Stimulated activated CD4-positive, alpha-beta T cell treated with anti-CD3 and anti-CD28 coated beads, Interleukin-12 subunit alpha, Interleukin-12 subunit beta, amount 100 ng/mL, for 48 hours (primary cell): ENCODE measurements at regions not wholly inside any gene's neighbourhood (a gene's known extent, or its start where the extent isn't known, plus 50 kb on each side); places are given as distances from the start of the nearest gene placed in this dataset.

Experiments
- DNase-seq, 3 donors: peaks; one replicate each; pipeline ENCODE4 v3.0.0-alpha.2; 2020; ENCODE audit warnings: low read depth in 2 of 3, low spot score in 1 of 3

DNA sequence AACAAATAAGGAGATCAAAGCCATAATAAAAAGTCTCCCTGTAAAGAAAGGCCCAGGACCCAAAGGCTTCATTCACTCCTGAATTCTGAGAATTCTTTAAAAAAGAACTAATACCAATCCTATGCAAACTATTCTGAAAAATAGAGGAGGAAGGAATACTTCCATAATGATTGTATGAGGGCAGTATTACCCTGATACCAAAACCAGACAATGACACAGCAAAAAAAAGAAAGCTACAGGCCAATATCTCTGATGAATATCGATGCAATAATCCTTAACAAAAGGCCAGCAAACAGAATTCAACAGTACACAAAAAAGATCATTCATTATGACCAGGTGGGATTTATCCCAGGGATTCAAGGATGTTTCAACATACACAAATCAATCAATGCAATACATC is 457.8 kb upstream of the FBXO33 start:
- no peak for DNase-seq

DNA sequence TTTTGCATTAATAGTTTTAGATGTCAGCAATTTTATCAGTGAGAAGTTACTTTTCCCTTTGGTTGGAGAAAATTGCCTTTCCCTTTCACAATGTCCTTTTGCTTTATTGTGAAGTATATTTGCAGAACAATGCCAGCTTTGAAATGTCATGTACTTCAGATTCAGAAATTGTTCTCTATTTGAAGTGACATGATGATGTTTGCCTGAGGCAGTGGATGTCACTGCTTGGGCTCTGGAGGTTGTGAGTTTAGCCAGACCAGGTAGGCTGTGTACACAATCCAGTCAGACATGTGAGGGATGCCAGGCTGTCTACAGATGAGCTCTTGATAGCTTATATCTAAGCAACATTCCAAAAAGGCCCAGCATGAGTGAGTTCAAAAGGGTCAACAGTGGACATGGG is 451.9 kb upstream of the FBXO33 start:
- no peak for DNase-seq

DNA sequence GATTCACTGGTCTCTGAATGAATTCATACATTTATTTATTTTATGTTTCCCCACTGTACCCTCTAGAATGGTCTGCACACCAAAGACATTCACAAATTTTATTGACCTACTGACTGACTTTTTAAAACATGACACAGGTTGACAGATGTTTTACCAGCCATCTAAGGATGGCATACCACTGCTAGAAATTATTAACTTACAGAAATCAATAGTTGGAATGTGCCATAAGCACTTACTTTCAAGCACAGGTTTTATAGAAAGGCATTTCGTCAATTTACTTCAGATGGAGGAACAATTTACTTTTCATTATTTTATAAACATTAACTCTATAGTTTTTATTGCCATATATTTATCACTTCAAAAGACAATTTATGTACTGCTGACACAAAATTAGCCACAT is 448.7 kb upstream of the FBXO33 start:
- DNase-seq: no peak

DNA sequence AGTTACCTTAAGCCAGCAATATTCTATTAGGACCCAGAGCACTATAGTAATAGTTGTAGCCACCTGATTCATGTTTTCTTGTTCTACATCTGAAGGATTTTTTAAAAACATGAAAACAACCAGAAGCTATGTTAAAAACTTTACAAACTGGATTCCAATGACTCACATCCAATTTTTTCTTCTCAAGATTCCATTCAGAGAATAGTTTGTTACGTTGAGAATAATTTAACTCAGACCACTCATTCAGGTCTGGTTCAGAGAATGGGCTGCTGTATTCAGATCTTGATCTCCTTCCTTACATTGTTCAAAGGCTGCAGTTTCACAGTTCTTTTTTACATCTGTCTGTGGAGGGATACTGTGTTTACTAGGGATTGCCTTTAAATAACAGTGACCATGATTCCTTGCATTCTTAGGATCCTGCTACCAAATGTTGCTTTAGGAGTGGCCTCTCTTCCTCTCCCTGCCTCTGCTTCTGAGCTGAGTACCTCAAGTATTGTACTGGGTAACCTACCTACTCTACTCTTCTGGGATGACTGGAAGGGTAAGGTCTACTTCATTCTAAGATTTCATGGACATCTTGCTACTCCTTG is 448.0 kb upstream of the FBXO33 start:
- no peak for DNase-seq

DNA sequence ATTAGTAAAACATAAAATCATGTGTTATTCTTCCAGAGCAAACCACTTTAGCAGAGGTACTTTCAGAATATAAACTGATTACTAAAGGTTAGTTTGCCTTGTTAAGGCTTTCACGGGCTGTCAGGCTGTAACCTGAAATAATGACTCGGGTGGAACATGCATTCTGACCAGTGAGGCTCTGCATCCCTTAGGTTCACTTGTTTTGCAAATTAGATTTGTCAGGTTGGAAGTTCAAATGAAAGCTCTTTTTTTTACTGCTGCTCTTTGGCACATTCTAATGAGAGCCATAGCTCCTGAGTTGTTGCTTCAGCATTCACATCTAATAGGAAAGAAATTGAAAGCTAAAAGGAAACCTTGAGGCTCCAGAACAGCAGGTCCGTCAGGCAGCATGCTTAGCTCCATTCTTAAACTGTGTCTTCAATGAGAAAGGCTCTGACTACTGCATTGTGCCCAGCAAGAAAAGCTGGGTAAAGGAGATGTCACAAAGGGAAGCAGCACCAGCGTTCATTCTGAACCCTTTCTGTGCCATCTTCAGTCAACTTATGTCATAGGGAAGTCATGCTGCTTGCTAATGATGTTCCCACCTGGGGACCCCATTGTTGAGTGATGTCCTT is 445.5 kb upstream of the FBXO33 start:
- no peak for DNase-seq

DNA sequence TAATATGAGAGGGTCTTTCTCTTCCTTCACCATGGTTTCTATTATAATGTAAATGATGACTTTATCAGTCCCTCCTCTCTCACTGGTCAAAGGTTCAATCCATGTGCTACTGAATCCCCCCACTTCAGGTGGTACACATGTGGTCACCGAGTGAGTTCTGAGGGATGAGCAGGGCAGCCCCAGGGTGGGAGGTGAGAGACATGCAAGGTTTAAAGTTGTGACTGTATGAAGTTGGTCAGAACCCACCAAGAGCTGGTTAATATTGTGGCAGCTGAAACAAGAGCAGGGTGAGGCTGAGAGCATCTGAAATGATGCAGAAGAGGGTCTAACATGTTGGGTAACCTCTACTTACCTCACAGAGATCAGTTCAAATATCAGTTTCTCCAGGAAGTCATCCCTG is 444.7 kb upstream of the FBXO33 start:
- no peak for DNase-seq

DNA sequence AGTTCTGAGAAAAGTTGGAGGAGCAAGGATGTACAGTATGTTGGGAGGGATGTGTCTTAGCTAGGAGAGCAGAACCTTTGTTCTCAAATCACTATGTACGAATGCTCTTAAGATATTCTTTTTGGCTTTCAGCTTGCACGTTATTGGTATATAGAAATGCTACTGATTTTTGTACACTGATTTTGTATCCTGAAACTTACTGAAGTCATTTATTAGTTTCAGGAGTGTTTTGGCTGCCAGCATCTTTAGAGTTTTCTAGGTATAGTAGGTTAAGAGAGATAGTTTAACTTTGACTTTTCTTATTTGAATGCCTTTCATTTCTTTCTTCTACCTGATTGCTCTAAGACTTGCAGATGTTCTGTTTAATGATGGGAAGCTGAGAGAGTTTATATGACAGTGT is 442.8 kb upstream of the FBXO33 start:
- DNase-seq: no peak

DNA sequence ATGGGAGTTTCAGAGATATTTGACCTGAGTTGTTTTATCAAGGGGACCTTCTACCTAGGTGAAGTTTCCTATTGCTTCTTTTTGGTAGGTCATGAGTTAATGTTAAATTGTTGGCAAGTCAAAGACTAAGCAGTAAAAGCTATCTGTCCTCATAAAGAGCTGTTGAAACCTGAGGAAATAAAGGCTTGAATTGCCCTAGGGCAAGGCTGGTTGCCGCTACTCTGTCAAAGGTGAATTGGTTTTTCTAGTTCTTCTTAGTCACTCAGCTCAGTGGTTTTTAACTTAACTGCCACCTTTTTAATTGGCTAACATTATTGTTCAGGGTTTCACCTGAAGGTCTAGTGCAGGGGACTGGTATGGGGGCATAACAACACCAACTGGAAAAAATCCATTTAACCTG is 441.6 kb upstream of the FBXO33 start:
- no peak for DNase-seq

DNA sequence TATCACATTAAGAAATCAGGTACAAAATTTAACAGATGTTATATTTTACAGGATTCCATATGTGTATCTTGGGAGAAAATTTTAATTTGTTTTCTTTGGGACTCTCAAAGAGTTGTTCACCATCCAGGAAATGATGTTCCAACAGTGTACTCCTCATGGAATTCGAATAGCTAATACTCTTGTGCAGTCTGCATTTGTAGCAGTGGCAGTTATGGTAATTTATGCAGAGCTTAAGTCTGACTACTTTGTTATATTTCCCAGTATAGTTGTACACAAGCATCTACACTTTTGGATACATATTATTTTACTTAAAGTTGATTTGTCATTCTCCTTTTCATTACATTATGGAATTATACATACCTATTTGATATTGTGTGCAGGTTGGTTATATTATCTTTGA is 436.7 kb upstream of the FBXO33 start:
- no peak for DNase-seq

DNA sequence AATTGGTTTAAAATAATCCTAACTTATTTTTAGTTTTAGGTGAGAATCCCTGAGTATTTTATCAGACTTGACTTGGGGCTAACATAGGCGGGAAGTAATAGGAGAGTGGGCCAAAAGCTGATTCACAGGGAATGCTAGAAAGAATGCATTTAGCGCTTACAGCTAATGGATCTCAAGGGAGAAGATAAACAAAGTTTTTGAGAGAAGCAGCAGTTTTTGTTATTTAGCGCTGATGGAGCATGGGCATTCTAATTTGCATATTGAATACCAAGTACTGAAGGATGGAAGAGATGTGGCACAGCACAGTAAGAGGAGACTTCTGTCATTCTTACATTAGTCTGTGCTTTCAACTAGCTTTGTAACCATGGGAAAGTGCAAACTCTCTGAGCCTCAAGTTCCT is 436.0 kb upstream of the FBXO33 start:
- no peak for DNase-seq

DNA sequence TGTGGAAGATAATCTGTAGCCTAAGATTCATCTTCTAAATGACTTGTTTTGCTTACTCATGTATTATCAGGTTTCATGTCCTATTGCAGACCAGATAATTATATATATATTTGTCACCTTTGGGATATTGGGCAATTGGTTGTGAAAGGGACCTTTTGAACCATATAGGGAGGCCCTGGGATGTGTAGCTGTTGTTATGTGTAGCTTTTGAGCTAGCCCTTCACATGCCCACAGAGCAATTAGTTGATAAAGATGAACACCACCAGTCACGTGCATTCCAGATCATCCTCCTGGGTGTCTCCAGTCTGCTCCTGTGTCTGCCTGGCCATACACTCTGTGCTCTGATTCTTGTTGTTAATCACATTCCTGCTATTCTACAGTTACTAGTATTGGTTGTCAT is 431.2 kb upstream of the FBXO33 start:
- DNase-seq: no peak

DNA sequence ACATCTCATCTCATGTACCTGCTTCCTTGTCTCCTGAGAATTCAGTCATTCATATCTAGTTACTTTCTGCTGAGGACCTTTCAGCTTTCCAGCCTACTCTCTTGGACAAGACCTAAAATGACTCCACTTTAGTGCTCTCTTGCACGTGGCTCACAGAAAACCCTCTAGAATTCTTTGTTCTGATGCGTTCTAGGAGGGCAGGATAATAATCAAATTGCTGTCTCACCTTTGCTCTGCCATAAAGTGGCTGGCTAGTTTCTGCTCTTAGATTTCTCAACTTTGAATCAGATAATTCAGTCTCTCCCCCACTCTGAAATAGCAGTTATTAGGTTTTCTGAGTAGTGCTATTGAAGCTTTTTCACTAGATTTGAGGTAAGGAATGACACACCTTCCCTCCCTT is 429.5 kb upstream of the FBXO33 start:
- no peak for DNase-seq

DNA sequence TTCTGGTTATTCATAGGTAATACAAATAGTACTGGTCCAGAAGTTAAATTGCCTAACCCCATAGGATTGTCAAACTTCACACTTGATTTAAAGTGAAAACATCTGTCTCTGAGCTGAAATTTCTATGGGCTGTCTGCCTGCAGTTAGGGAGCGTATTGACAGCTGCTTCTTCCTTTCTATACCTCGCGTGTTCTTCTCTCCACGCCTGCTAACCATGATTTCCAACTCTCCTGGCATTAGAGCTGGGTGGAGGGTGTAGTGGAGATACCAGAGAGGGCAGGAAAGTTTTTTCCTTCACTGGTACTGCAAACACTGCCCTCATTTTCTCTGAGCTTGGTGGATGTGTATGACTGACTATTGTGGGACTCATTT is 429.0 kb upstream of the FBXO33 start:
- DNase-seq: no peak

DNA sequence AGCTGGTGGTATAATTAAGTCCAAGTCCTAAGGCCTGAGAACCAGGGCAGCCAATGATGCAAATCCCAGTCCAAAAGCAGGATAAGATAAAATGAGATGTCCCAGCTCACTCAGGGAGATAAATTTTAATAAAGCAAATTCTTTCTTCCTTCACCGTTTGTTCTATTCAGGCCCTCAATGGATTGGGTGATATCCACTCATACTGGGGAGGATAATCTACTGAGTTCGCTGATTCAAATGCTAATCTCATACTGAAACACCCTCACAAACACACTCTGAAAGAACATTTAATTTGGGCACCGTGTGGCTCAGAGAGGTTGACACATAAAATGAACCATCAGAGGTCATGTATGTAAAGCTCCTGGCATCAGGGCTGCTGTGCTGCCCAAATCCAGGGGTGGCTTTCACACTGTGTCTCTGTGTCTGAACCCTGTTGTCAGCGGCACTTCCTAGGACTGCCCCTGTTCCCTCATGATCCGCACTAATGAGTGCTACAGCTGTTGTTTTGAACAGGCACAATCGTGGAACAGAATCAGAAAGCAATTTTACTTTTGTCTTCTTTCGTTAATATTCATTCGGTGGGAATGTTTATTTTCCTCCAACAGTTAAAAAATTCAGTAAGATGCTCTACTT is 428.5 kb upstream of the FBXO33 start:
- no peak for DNase-seq

DNA sequence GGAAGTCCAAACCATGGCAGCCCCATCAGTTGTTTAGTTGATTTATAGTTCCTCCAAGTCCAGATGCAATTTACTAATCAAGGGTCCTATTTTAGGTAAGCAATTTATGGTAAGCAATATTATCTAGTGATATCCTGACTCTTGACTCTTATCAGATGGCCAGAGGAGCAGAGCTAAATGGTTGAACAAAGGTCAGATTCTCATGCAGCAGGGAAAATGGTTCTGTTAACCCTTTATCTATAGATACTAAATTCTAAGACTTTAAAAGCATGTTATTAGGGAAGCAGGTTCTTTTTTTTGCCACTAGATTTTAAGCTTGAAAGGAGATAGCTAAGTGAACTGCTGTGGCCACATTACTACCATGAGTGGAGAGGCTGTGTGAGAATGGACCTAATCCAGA is 427.1 kb upstream of the FBXO33 start:
- no peak for DNase-seq

DNA sequence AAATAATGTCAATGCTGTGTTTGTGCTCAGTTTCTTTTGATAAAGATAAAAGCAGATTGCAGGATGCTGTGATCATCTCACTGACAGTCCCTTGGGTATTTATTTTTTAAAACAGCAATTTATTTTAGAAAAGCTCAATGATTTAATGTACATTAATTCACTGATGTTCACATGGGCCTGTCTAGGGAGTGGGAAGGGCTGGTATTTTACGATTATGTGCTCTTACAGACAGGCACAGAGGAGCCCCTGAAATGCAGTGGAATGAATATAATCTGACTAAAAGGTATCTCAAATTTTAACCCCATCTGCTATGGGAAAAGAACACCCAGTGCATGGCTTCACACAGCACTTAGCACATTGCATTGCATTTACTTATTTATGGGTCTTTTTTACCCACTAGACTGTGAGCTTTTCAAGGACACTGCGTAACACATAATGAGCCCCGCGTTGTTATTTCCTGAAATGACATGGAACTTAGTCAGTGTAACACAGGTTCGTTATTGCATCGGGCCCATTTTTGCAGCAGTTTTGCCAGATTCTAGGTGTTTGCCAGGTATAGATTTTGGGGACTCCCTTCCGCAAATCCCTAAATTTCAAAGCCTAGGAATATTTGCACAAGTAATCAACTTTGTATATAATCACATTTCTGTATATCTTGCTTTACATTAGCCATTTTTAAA is 425.3 kb upstream of the FBXO33 start:
- DNase-seq: no peak

DNA sequence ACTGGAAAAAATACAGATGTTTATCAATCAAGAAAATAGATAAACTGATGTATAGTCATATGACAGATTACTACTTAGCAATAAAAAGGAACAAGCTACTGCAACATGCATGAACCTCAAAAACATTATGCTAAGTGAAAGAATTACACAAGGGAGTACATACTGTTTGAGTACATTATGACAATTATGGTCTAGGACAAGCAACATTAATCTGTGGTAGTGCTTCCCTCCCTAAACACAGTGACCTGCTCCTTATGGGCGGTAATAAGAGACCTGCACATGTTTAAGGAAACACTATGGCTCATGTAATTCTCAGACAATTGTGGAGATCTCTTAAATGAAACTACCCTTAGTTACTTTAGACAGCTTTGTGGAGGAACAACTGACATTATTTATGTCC is 421.2 kb upstream of the FBXO33 start:
- DNase-seq: no peak

DNA sequence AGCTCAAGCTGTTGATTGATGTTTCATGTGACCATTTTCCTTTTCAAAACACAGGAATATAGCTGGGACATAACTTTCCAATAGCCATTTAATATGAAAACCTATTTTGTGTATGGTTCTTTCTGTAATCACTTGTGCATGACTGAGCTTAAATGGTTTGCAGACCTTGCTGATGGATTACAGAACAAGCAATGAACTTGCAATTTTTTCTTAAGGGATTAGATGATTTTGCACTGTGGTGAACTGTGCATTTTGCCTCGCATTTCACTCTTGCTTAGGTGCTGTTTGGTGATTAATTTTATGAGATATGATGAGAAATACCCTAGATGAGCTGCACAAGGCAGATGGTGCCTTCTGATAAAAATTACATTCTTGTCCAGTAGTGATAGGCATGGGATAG is 419.0 kb upstream of the FBXO33 start:
- DNase-seq: no peak

DNA sequence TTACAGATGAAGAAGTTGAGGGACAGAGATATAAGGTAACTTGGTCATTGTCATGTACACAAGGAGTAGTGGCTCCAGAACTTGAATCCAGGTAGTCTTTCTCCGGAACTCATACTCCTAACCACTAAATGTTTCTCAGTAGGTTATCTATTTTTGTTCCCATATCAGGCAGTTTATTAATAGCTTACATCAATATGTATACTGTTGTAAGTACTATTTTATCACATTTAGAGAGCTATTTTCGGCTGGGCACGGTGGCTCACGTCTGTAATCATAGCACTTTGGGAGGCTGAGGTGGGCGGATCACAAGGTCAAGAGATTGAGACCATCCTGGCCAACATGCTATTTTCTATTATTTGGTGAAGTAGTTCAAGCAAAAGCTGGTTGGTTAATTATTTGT is 415.6 kb upstream of the FBXO33 start:
- DNase-seq: no peak

DNA sequence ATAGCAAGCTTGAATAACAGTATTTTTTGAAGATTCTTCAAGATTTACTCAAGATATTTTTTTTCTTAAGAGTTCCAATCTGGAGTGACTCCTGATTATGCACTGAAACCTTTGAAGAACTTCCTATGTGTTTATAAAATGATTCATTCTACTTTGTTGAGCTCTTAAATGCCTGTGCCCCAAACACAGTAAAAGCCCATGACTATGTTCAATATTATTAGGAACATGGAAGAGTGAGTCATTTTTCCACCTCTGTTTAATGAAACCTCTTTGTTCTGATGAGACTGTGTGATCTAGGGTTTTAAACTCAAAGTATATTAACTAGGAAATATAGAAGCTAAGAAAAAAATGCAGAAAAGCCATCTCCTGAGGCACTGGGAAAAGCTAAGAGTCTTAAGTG is 415.0 kb upstream of the FBXO33 start:
- no peak for DNase-seq

DNA sequence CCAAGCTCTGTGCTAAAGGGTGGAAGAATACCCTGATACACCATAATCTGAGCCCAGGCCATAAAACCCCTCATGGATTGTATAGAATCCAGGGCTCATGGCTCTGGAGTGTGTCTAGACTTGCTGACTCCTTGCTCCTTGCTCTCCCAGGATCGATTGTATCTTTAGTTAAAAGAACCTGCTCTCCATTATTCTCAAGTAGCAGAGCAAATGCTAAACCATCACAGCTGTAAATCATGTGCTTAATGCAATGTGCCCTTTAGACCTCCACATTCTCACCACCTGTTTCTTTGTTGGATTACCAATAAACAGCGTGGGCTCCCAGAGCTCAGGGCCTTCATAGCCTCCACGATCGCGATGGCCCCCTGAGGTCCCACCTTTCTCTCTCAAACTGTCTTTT is 411.6 kb upstream of the FBXO33 start:
- DNase-seq: no peak

DNA sequence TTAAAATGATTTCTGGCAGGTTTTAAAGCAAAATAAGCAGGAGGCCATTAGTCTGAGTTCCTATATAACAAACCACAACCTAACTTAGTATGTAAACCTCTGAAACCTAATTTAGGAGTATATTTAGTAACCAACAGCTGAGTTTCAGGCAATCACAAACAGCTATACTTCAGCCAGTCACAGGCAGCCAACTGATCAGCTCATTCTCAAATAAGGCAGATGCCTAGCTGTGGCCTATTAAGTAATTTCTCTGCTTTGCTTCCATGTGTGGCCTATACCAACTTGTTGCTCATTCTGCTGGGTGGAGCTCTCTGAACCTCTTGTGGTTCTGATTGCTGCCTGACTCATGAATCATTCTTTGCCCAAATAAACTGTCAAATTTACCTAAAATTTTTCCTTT is 408.9 kb upstream of the FBXO33 start:
- no peak for DNase-seq
